Activated CD4-positive, alpha-beta T cell treated with anti-CD3 and anti-CD28 coated beads for 48 hours (primary cell): ENCODE measurements at regions not wholly inside any gene's neighbourhood (a gene's known extent, or its start where the extent isn't known, plus 50 kb on each side); places are given as distances from the start of the nearest gene placed in this dataset.

Experiments used
- DNase-seq: peaks from one replicate; pipeline ENCODE4 v3.0.0-alpha.2; 2020

DNA sequence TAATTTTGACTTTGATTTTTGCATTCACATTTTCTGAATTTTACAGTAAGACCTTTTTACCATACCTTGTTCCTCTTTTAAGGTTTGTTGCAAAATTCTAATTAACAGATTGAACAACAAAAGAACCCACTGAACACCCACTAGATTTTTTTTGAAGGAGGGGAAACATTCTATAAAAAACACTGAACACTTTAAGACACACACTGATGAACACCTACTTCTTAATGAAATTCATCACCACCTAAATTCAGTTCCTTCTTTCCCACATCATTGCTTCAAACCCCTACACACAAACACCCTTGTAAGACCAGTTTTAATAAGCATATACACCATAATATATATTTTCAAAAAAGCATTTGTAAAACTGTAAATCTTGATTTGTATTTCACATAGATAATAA is 559.0 kb upstream of the MEF2C start:
- DNase-seq, result no peak

- DNase-seq, result no peak
Observed at GRCh38 chr5:89440670-89441069, 557.7 kb upstream of the MEF2C start.

GRCh38 chr5:89437450-89438435 is 554.8 kb upstream of the MEF2C start:
- no peak for DNase-seq

GRCh38 chr5:89436464-89436863 is 553.5 kb upstream of the MEF2C start:
- DNase-seq, result no peak

DNA sequence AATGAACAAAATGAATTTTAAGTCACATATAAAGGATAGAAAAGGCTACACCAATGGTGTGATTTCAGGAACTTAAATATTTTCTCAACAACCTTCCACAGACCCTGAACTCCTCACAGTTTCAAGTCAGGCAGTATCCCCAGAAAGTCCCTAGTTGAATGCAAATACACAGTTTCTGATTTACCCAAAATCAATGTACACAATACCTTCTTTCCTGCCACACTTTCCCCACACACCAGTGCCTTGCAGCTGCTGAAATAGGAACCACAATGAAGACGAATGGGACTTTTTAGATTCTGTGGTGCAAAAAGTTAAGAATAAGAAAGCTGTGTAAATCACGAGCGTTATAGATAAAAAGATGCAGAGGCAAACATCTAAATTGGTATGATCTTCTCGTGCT is 552.4 kb upstream of the MEF2C start:
- DNase-seq, result no peak

DNA sequence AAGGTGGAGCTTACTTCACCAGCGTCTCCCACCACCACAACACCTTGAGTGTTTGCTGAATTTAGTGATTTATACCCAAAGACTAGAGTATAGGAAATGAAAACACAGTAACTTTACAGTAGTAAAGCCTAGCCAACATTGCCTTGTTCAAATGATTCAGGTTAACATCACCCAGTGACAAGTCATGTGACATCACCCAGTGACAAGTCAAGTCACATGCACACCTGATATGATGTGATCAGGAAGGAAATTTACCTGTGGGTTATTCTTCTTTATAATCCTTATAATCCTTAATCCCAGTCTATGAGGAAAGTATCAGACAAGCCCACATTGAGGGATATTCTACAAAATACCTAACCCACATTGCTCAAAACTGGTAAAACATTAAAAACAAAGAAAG is 545.6 kb upstream of the MEF2C start:
- DNase-seq, result no peak

DNA sequence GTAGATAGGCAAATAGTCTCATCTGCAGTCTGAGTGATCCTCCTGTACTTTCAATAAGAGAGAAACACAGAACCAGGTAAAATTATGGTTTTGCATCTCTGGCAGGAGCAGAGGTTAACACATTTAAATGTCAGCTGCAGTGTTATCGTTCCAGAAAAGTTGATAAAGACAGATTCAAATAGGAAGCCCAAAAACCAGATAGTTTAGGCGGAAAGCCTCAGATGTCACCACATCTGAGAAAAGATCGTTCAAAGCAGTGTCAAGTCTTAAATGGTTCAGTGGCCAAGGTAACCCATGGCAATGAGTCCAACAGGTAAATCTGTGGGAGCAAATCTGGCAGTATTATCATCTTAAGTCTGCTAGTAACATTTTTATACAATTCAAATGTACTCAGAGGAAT is 542.1 kb upstream of the MEF2C start:
- DNase-seq, result no peak

GRCh38 chr5:89421035-89421434 is 538.1 kb upstream of the MEF2C start:
- DNase-seq, result no peak

- DNase-seq, result no peak
Observed at GRCh38 chr5:89418407-89419085, 535.6 kb upstream of the MEF2C start.

DNA sequence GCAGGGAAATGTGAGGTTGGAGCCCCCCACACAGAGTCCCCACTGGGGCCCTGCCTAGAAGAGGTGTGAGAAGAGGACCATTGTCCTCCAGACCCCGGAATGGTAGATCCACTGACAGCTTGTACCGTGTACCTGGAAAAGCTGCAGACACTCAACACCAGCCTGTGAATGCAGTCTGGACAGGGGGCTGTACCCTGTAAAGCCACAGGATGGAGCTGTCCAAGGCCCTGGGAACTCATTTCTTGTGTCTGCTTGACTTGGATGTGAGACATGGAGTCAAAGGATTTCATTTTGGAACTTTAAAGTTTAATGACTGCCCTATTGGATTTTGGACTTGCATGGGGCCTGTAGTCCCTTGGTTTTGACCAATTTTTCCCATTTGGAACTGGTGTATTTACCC is 535.0 kb upstream of the MEF2C start:
- no peak for DNase-seq

GRCh38 chr5:89417515-89417914 is 534.5 kb upstream of the MEF2C start:
- no peak for DNase-seq

DNA sequence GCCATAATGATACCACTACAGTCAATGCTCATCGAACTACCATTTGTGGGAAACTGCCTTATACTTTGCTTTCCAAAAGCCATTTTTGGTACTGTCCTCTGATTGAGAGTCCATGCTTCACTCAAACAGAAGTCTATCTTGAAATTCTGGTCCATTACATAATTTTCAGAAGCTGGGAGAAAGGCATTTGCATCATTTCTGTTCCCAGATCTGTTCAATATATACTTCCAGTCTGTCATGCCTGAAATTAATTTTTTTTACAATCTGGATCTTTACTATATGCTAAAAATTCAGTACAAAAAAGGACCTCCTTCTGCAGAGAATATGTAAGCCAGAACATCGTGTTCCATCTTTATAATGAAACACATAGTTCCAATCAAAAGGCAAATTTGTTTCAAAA is 528.9 kb upstream of the MEF2C start:
- no peak for DNase-seq

- no peak for DNase-seq
Observed at GRCh38 chr5:89407054-89407453, 524.1 kb upstream of the MEF2C start.

DNA sequence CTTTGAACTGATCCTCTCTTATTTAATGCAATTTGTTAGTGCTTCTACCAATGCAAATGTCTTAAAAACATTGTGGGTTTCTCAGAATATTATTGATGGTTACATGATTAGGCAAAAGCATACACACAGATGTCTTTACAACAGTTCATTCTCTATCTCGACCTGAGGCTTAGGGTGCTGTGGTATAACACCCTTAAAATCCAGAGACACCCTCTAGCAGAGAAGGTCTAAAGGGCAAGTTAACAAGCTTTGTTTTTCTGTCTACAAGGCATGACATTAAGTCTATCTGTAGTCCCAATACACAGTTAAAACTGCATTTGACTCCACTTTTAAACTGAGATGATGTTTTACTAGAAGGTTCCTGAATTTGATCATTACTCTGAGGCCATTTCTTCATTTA is 518.7 kb upstream of the MEF2C start:
- no peak for DNase-seq

GRCh38 chr5:89401012-89401411 is 518.0 kb upstream of the MEF2C start:
- no peak for DNase-seq

GRCh38 chr5:89399548-89399947 is 516.6 kb upstream of the MEF2C start:
- DNase-seq, result no peak

- no peak for DNase-seq
Observed at GRCh38 chr5:89397096-89397495, 514.1 kb upstream of the MEF2C start.

GRCh38 chr5:89396278-89396954 is 513.4 kb upstream of the MEF2C start:
- DNase-seq, result no peak

DNA sequence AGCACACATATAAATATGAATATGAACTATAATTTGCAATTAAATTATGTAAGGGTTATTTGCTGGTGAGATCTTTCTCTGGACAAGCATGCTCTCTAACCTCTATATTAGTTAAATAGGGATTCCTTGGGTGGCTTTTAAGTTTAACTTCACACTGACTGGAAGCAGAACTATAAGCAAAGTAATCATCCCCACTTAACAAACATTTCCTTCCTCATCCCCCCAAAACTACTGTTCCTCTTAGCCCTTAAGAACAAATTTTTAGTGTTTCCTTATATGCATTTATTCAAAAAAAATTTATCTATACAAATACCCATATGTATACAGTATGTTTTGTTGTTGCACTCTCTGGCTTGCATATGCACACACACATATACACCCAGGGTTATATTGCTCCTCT is 512.1 kb upstream of the MEF2C start:
- DNase-seq, result no peak

GRCh38 chr5:89388872-89389271 is 505.9 kb upstream of the MEF2C start:
- no peak for DNase-seq

GRCh38 chr5:89384391-89384790 is 501.4 kb upstream of the MEF2C start:
- no peak for DNase-seq

DNA sequence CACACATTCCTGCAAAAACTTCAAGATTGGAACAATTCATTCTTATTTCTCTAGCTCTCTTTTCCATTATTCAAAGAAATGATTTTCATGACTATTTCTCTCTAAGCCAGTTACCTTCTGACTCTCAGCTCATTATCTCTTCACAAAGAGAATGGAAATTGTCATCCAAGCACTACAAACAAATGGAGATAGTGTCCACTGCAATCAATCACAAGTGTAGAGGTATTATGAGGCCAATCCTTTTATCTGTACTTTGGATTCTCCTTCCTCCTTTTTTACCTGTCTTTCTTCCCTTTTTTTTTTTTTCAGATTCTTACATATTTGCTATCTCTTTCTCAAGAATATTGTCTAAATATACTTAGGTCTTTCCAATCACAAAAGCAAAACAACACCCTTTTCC is 497.7 kb upstream of the MEF2C start:
- no peak for DNase-seq

- no peak for DNase-seq
Observed at GRCh38 chr5:89377767-89378455, 494.9 kb upstream of the MEF2C start.
